Activated CD4-positive, alpha-beta T cell treated with anti-CD3 and anti-CD28 coated beads, Interleukin-2, amount 10 ng/mL, durations not matched to agents 7 days and 5 days (primary cell): ENCODE measurements at regions not wholly inside any gene's neighbourhood (a gene's known extent, or its start where the extent isn't known, plus 50 kb on each side); places are given as distances from the start of the nearest gene placed in this dataset.
A peak's percentile ranks its signal among the peaks of the same experiment; 100 is the strongest.
"Not testable (repeated sequence)": the region's sequence is repeated elsewhere in the genome, so short reads cannot be mapped to it uniquely, and the experiment has no call there.

Source experiments
- CTCF ChIA-PET: fragments of 350-600 bp; sonication (Branson Sonifier 250); formaldehyde crosslinking; loops from one replicate; lab custom pipeline; 2021; ENCODE audit warnings: antibody characterized with exemption; lab: Charles Lee
- POLR2A ChIA-PET: fragments of 350-600 bp; sonication (Branson Sonifier 250); formaldehyde crosslinking; loops from one replicate; lab custom pipeline; 2021; ENCODE audit warnings: antibody characterized with exemption; lab: Charles Lee
- DNase-seq: peaks from one replicate; pipeline ENCODE4 v3.0.0-alpha.2; 2020
- H3K27ac Mint-ChIP-seq: one replicate; pipeline ENCODE4 v1.8.0; 2021; ENCODE audit warnings: mild to moderate bottlenecking, moderate library complexity, mixed read lengths
- H3K27me3 Mint-ChIP-seq: one replicate; pipeline ENCODE4 v1.8.0; 2021; ENCODE audit warnings: mixed read lengths
- H3K36me3 Mint-ChIP-seq: one replicate; pipeline ENCODE4 v1.8.0; 2021; ENCODE audit warnings: low read depth, mixed read lengths
- H3K4me1 Mint-ChIP-seq: one replicate; pipeline ENCODE4 v1.8.0; 2021; ENCODE audit warnings: mixed read lengths
- H3K4me3 Mint-ChIP-seq: one replicate; pipeline ENCODE4 v1.8.0; 2021; ENCODE audit warnings: mild to moderate bottlenecking, moderate library complexity, mixed read lengths
- H3K9me3 Mint-ChIP-seq: one replicate; pipeline ENCODE4 v1.8.0; 2021; ENCODE audit warnings: mixed read lengths

- DNase-seq = no peak
- Mint-ChIP-seq H3K27me3 (peaks cover 15% of the 10 kb centered on the region), H3K27ac (no peak overlapping the region), H3K36me3 (no peaks in the 10 kb centered on the region), H3K9me3 (no peaks in the 10 kb centered on the region), H3K4me3 (no peak overlapping the region), H3K4me1 (peaks cover 24% of the 10 kb centered on the region)
- ChIA-PET POLR2A (no interaction called here), CTCF (interaction anchor here (0.6 kb wide), 2 partner anchors 89 to 482 kb away, joined by 4 read pairs; no protein-coding TSS in a partner anchor)
Measured at GRCh38 chr22:17284888-17285287, 65.7 kb upstream of the ADA2 start.

- CTCF ChIA-PET = interaction anchor here (0.6 kb wide), 1 partner anchor 483 kb away, joined by 4 read pairs; no protein-coding TSS in a partner anchor
Measured at GRCh38 chr22:17284466-17284865, 65.2 kb upstream of the ADA2 start.

DNA sequence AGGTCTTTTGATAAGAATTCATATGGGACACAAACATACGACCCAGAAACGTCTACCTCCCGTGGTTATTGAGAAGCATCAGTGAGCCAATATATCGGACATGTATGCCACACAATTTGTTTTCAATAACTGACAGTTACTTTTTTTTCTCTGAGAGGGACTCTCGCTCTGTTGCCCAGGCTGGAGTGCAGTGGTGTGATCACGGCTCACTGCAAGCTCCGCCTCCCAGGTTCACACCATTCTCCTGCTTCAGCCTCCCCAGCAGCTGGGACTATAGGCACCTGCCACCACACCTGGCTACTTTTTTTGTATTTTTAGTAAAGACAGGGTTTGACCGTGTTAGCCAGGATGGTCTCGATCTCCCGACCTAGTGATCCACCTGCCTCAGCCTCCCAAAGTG lies 64.6 kb upstream of the ADA2 start:
- not testable (repeated sequence) for H3K9me3 Mint-ChIP-seq

More at GRCh38 chr22:17284466-17284865, 65.2 kb upstream of the ADA2 start:
- peaks cover 15% of the 10 kb centered on the region for H3K27me3 Mint-ChIP-seq
- no peak overlapping the region for H3K27ac Mint-ChIP-seq
- no peak for DNase-seq
- no peaks in the 10 kb centered on the region for H3K36me3 Mint-ChIP-seq
- H3K9me3 Mint-ChIP-seq = no peaks in the 10 kb centered on the region
- POLR2A ChIA-PET = no interaction called here
- H3K4me3 Mint-ChIP-seq = no peak overlapping the region
- peaks cover 25% of the 10 kb centered on the region for H3K4me1 Mint-ChIP-seq

GRCh38 chr22:17283423-17283822 lies 64.2 kb upstream of the ADA2 start:
- Mint-ChIP-seq H3K4me1 (peaks cover 28% of the 10 kb centered on the region), H3K9me3 (no peaks in the 10 kb centered on the region), H3K27ac (no peak overlapping the region), H3K27me3 (peaks cover 11% of the 10 kb centered on the region), H3K4me3 (no peak overlapping the region), H3K36me3 (no peaks in the 10 kb centered on the region)
- ChIA-PET CTCF (no interaction called here), POLR2A (no interaction called here)
- DNase-seq = no peak

More for the DNA sequence above, 64.6 kb upstream of the ADA2 start:
- POLR2A ChIA-PET, DNase-seq, H3K36me3 Mint-ChIP-seq, H3K4me3 Mint-ChIP-seq, CTCF ChIA-PET, H3K27ac Mint-ChIP-seq: not testable (repeated sequence)
- Mint-ChIP-seq H3K27me3 (peaks cover 15% of the 10 kb centered on the region), H3K4me1 (peaks cover 28% of the 10 kb centered on the region)

- DNase-seq = peak; percentile 62
- Mint-ChIP-seq H3K4me1 (peaks cover 28% of the 10 kb centered on the region), H3K27ac (peak overlapping the region; percentile 85), H3K36me3 (no peaks in the 10 kb centered on the region), H3K9me3 (no peaks in the 10 kb centered on the region), H3K4me3 (peak overlapping the region; percentile 8), H3K27me3 (peaks cover 9% of the 10 kb centered on the region)
- CTCF ChIA-PET = interaction anchor here (0.6 to 2.4 kb wide), 8 partner anchors 8 to 229 kb away, joined by 3 to 10 read pairs (median 3); no protein-coding TSS in a partner anchor
- POLR2A ChIA-PET = no interaction called here
Measured at GRCh38 chr22:17281440-17281841, 62.2 kb upstream of the ADA2 start.

DNA sequence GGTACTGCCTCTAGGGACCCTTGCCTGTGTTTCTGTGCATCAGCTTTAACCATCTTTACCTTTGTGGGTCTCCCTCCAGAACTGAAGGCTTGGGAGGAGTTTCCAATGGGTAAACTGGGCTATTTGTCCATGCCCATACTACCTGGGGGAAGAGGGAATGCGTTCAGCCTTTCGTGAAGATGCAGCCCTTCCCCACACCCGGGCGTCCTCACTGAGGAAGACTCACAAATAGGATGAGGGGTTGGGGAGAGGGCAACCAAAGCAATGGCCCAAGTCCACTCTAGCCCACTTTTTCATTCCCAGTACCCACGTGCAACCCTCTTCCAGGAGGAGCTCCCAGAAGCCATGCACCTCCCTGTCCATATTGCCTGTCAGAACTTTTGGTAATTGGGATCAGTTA lies 61.8 kb upstream of the ADA2 start:
- ChIA-PET CTCF (interaction anchor here (0.6 to 2.4 kb wide), 5 partner anchors 12 to 228 kb away, joined by 3 to 10 read pairs (median 4); no protein-coding TSS in a partner anchor), POLR2A (no interaction called here)
- H3K4me1 Mint-ChIP-seq = peaks cover 28% of the 10 kb centered on the region
- no peaks in the 10 kb centered on the region for H3K36me3 Mint-ChIP-seq
- no peak for DNase-seq
- peak overlapping the region; percentile 85 for H3K27ac Mint-ChIP-seq
- no peaks in the 10 kb centered on the region for H3K9me3 Mint-ChIP-seq
- H3K27me3 Mint-ChIP-seq = peaks cover 9% of the 10 kb centered on the region
- no peak overlapping the region for H3K4me3 Mint-ChIP-seq

GRCh38 chr22:17272511-17272991 lies 53.3 kb upstream of the ADA2 start:
- Mint-ChIP-seq H3K27me3 (no peaks in the 10 kb centered on the region), H3K36me3 (no peaks in the 10 kb centered on the region), H3K4me3 (no peak overlapping the region), H3K27ac (peak overlapping the region; percentile 65), H3K9me3 (no peaks in the 10 kb centered on the region), H3K4me1 (peaks cover 17% of the 10 kb centered on the region)
- ChIA-PET POLR2A (no interaction called here), CTCF (interaction anchor here (1.0 kb wide), 1 partner anchor 101 kb away, joined by 3 read pairs; no protein-coding TSS in a partner anchor)
- DNase-seq = no peak

GRCh38 chr22:17271711-17272451 lies 52.6 kb upstream of the ADA2 start:
- H3K36me3 Mint-ChIP-seq = no peaks in the 10 kb centered on the region
- DNase-seq = no peak
- no peaks in the 10 kb centered on the region for H3K9me3 Mint-ChIP-seq
- no peak overlapping the region for H3K4me3 Mint-ChIP-seq
- ChIA-PET CTCF (interaction anchor here (0.6 to 0.7 kb wide), 2 partner anchors 45 to 350 kb away, joined by 3 read pairs; no protein-coding TSS in a partner anchor), POLR2A (no interaction called here)
- H3K27me3 Mint-ChIP-seq = no peaks in the 10 kb centered on the region
- no peak overlapping the region for H3K27ac Mint-ChIP-seq
- H3K4me1 Mint-ChIP-seq = peaks cover 24% of the 10 kb centered on the region

DNA sequence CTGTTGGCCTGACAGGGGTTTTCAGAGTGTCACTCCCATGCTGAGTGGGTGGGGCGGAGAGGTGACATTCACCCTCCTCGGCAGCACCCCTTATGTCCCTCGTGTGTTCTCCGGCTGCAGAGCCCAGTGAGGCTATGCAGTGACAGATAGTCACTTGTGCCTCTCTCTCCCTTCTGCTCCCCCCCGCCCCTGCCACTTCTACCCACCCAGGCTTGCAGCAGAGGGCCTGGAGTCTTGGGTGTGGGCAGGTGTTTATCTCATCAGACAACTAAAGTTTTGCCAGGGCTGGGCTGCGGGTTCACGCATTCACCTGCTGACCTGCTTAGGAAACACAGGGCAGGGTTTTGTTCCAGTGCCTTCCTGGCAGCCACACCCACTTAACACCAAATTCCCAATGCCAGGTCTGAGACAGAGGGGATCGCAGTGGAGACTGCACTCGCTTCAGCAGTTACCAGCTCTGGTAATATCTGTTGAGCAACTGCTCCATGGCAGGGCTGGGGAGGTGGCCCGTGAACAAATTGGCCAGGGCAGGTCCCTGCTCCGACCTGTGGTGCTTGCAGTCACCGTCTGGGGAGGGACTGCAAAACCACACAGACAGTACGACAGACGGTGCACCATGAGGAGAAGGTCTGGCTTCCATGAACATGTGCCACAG lies 50.5 kb upstream of the ADA2 start:
- peaks cover 41% of the 10 kb centered on the region for H3K4me1 Mint-ChIP-seq
- no peaks in the 10 kb centered on the region for H3K9me3 Mint-ChIP-seq
- ChIA-PET CTCF (interaction anchor here (1.1 to 4.9 kb wide), 7 partner anchors 9 to 50 kb away, joined by 3 to 26 read pairs (median 5); no protein-coding TSS in a partner anchor), POLR2A (interaction anchor here (0.7 kb wide), 1 partner anchor 26 kb away, joined by 3 read pairs; no protein-coding TSS in a partner anchor)
- DNase-seq = no peak
- H3K36me3 Mint-ChIP-seq = no peaks in the 10 kb centered on the region
- no peak overlapping the region for H3K27ac Mint-ChIP-seq
- no peak overlapping the region for H3K4me3 Mint-ChIP-seq
- no peaks in the 10 kb centered on the region for H3K27me3 Mint-ChIP-seq

- Mint-ChIP-seq H3K9me3 (no peaks in the 10 kb centered on the region), H3K36me3 (no peaks in the 10 kb centered on the region), H3K27me3 (no peaks in the 10 kb centered on the region), H3K27ac (no peak overlapping the region), H3K4me3 (no peak overlapping the region), H3K4me1 (peaks cover 41% of the 10 kb centered on the region)
- POLR2A ChIA-PET = no interaction called here
- CTCF ChIA-PET = interaction anchor here (0.7 to 4.9 kb wide), 9 partner anchors 9 to 149 kb away, joined by 3 to 26 read pairs (median 3); no protein-coding TSS in a partner anchor
- no peak for DNase-seq
Measured at GRCh38 chr22:17269224-17269606, 50.0 kb upstream of the ADA2 start.
